Right atrium auricular region (tissue), 2 donors: ENCODE measurements at regions not wholly inside any gene's neighbourhood (a gene's known extent, or its start where the extent isn't known, plus 50 kb on each side); places are given as distances from the start of the nearest gene placed in this dataset.

ENCODE experiments used
- DNase-seq: peaks from one replicate; pipeline ENCODE4 v3.0.0-alpha.2; 2019; ENCODE audit warnings: low spot score
- H3K27ac ChIP-seq, 2 donors: fragments of 200-600 bp; sonication (generic); 1 replicate in 1 of 2; 2 replicates in 1 of 2; pipeline ENCODE4 v1.5.1; 2016 to 2019
- H3K27me3 ChIP-seq, 2 donors: fragments of 200-600 bp; sonication (generic); one replicate each; pipeline versions ENCODE4 v1.5.1 to v1.6.0; 2017 to 2019
- H3K36me3 ChIP-seq: fragments of 200-600 bp; sonication (generic); one replicate; pipeline ENCODE4 v1.5.1; 2016
- H3K4me1 ChIP-seq, 2 donors: fragments of 200-600 bp; sonication (generic); one replicate each; pipeline versions ENCODE4 v1.5.1 to v1.6.0; 2017 to 2019
- H3K4me3 ChIP-seq, 2 donors: fragments of 200-600 bp; sonication (generic); 1 replicate in 1 of 2; 2 replicates in 1 of 2; pipeline ENCODE4 v1.5.1; 2017 to 2019; ENCODE audit warnings: mild to moderate bottlenecking in 1 of 2, moderate library complexity in 1 of 2
- H3K9me3 ChIP-seq, 2 donors: fragments of 200-600 bp; sonication (generic); one replicate each; pipeline ENCODE4 v1.5.1; 2019
- TF ChIP-seq, protein P1 (sequence below), 2 donors: fragments of 200-600 bp; sonication (generic); IDR thresholded peaks; one replicate each; pipeline ENCODE4 v1.5.1; 2019; ENCODE audit warnings: antibody characterized with exemption in 2 of 2

DNA sequence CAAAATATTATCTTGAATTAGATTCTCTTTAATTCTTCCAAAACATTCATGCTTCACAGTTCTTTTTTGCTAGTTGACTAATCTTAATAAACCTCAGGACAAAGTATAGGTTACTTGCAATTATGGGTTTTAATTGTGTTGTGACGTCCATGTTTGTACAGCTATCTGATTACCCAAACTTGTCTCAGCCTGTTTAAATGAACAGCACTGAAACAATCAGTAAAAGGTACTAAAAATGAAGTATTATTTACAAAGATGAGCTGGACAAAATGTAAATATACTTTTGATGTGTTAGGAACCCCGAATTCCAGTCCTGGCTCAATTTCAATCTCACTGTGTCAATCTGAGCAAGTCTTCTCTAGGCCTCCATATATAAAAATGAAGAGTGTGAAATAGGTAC, 57.4 kb upstream of the SLC6A14 start:
- Histone ChIP-seq H3K4me3 (no peak overlapping the region), H3K27ac (no peak overlapping the region), H3K4me1 (no peaks in the 10 kb centered on the region), H3K36me3 (no peaks in the 10 kb centered on the region), H3K9me3 (no peaks in the 10 kb centered on the region), H3K27me3 (no peaks in the 10 kb centered on the region)
- no peak for DNase-seq
- TF ChIP-seq, protein P1, sequence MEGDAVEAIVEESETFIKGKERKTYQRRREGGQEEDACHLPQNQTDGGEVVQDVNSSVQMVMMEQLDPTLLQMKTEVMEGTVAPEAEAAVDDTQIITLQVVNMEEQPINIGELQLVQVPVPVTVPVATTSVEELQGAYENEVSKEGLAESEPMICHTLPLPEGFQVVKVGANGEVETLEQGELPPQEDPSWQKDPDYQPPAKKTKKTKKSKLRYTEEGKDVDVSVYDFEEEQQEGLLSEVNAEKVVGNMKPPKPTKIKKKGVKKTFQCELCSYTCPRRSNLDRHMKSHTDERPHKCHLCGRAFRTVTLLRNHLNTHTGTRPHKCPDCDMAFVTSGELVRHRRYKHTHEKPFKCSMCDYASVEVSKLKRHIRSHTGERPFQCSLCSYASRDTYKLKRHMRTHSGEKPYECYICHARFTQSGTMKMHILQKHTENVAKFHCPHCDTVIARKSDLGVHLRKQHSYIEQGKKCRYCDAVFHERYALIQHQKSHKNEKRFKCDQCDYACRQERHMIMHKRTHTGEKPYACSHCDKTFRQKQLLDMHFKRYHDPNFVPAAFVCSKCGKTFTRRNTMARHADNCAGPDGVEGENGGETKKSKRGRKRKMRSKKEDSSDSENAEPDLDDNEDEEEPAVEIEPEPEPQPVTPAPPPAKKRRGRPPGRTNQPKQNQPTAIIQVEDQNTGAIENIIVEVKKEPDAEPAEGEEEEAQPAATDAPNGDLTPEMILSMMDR (IDR thresholded peaks at IDR 0.05) = no peak

DNA sequence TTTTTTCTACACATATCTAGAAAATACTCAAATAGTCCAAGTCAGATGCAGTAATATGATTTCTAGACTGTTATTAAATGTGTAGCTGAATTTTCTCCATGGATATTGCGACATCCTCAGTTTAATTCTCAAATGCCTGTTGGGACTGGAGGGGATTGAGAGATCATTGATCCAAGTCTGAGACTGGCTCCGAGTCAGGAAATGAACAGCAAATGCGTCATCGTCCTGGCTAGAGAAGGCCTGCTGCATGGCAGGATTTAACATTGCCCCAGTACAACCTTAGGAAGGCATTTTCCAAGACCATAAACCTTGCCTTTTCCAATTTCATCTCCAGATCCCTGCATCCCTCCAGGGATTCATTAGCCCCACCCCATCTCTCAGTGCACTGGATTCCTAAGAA, 56.6 kb upstream of the SLC6A14 start:
- Histone ChIP-seq H3K36me3 (no peaks in the 10 kb centered on the region), H3K27ac (no peak overlapping the region), H3K4me3 (no peak overlapping the region), H3K9me3 (no peaks in the 10 kb centered on the region), H3K27me3 (no peaks in the 10 kb centered on the region), H3K4me1 (no peaks in the 10 kb centered on the region)
- TF ChIP-seq, protein P1 (IDR thresholded peaks at IDR 0.05) = no peak
- peak; percentile 58 for DNase-seq

DNA sequence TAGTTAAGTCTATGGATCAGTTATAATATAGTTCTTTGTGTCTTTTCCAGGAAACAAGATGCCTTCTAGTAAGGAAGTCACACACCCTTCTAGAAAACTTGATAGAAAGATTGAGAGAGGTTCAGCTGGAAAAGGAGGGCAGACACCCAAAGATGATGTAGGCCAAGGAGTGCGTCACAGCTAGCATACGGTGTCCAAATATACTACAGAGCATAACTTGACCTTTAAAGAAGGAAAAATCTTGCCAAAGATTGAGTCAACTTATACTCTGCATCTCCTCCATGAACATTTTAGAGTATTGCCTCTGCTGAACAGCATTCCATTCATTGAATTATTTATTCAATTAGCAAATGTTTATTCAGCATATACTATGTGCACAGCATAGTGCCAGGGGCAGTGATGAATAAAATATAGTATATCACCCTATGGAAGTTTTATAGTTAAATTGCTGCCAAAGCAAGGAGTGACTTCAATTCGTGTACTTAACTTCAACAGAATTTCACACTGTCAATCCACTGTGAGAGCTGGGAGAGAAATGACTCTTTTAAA, 51.9 kb upstream of the SLC6A14 start:
- H3K9me3 ChIP-seq = no peaks in the 10 kb centered on the region
- TF ChIP-seq, protein P1 (IDR thresholded peaks at IDR 0.05) = no peak
- H3K36me3 ChIP-seq = no peaks in the 10 kb centered on the region
- no peaks in the 10 kb centered on the region for H3K27me3 ChIP-seq
- H3K27ac ChIP-seq = no peak overlapping the region
- no peaks in the 10 kb centered on the region for H3K4me1 ChIP-seq
- no peak overlapping the region for H3K4me3 ChIP-seq
- DNase-seq = no peak
